ENCODE measurements at regions not wholly inside any gene's neighbourhood (a gene's known extent, or its start where the extent isn't known, plus 50 kb on each side); places are given as distances from the start of the nearest gene placed in this dataset.

DNA sequence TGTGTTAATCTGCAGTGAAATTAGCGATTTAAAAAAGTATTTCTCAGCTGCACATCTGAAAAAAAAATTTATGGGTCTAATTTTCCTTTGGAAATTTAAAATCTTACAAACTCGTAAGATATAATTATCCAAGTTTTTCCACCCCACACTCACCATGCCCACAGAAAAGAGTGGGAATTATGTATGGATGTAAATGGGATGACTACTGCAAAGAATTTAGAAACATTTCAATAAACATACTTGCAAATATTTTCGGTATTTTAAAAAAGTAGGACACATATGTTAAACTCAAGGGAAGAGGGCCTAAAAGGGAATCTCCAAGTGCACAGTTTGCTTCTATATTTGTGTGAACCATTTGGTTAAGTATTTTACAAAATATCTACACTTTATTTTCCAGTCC is 1039.9 kb upstream of the POU3F3 start:
- no peak for DNase-seq

DNA sequence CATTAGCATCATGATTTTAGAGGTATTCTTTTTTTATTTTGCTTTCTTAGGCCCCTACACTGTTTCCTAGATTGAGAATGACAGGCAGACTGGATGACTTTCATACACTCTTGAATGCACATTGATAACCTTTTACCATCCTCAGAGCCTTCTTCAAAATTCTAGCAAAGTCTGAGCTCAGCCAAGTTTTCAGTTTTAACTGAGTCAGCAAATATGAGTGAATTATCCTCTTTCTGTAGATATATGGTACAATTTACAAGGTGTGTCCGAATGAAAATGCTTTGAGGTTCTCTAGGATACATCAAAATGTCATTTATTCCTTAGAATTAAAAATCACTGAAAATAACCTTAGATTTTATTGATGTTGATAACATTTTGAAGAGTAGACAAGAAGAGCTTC is 1038.2 kb upstream of the POU3F3 start:
- DNase-seq: no peak

- no peak for DNase-seq
These were observed 1036.2 kb upstream of the POU3F3 start for GRCh38 chr2:103817746-103818145.

GRCh38 chr2:103818176-103818575 is 1035.7 kb upstream of the POU3F3 start:
- DNase-seq: no peak

DNA sequence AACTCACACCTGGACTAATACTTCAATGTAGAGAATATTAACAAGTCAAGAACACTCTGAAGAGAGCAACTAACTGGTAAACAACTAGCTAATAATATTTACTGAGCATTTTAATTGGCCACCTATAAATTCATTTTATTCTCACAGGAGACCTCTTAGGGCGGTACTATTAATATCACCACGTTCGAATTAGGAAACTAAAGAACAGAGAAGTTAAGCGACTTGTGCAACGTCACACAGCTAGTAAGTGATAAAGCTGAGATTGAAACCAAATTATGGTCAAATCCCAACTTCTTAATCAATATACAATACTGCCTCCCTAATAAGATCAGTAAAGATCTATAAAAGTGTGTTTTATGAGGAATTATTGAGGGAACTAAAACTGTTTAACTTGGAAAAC is 1034.3 kb upstream of the POU3F3 start:
- no peak for DNase-seq

DNA sequence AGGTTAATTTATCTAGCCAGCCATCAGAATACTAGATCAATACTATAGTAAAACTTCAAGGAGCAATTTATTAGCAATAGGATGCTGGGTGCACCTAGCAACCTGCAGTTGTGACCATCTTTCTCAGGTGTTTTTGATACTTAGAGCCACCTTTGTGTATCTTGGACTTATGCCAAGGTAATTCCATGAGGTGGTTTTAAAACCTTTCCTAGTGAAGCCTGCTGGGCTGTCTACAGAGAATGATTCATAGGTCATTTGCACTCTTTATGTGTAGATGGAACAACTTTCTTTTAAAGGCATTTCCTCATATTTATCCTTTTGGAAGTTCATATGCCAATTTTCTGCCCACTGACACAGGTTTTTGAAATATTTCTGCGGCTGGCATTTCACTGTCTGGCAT is 1030.1 kb upstream of the POU3F3 start:
- DNase-seq: no peak

DNA sequence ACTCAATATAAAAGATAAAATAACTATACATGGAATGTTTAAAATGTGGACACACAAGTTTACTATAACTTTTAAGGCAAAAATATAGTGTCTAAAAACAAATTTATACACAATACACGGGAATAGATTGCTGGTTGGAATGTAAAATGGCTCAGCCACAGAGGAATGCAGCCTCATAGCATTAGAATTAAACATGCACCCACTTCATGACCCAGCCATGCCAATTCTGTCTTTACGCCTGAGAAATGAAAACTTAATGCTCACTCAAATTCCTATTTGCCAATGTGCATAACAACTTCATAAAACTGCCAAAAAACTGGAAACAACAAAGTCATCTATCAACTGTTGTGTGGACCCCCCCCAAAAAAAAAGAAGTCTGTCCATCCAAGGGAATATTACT is 1006.6 kb upstream of the POU3F3 start:
- DNase-seq: no peak

DNA sequence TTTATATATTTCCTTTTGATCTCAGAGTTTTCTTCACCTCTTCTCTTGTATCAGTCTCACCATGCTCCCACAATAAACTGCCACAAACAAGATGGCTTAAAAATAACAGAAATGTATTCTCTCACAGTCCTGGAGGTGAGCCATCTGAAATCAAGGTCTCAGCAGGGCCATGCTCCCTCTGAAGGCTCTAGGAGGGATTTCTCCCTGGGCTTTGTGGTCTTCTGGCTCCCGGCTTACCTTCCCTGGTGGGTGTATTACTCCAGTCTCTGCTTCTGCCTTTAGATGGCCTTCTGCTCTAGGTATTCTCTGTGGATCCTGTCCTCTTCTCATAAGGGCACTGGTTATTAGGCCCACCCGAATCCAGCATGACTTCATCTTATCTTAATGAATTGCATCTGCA is 994.7 kb upstream of the POU3F3 start:
- no peak for DNase-seq

GRCh38 chr2:103860016-103860415 is 993.9 kb upstream of the POU3F3 start:
- DNase-seq: no peak

DNA sequence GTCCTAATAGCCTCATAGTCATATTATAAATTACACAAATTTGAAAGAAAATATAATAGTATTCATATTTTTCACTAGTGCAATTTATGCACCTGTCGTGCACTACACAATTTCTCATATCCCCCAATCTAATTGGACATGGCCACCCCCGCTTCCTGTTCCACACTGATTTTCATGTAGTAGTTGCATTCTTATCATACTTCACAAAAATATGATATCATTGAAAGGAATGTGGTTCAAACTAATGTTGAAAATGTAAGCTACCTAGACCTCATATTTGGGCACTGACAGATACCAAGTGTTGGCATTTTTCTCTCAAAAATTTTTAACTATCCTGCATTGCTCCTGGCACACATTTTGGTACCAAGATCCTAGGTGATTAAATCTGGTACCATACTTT is 985.5 kb upstream of the POU3F3 start:
- no peak for DNase-seq

DNA sequence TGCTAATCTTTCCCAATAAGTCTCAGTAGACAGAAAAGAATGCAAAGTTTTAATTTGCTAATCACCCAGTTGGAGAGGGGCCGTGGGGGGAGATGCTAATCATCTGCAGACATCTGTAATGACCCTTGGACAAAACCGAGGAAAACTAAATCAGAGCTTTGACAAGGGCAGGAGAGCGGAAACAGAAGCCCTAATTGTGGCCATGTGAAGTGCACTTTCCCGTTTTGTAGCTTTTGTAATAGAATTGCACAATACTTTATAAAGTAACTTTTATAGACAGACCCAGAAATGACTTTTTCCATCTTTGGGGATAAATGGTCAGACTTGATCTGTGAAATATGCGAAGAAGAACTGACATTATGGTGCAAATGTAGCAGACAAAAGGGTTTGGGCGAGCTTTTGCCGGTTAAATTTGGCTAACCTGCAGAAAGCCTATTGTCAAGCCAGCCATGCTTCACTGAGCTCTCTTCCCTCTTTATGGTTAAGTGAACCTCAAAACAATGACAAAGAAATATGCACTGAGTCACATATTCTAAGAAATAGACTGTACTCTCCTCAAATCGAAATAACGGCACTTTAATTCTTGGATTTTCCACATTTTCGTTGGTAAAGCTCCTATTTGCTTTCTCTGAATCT is 980.1 kb upstream of the POU3F3 start:
- no peak for DNase-seq

DNA sequence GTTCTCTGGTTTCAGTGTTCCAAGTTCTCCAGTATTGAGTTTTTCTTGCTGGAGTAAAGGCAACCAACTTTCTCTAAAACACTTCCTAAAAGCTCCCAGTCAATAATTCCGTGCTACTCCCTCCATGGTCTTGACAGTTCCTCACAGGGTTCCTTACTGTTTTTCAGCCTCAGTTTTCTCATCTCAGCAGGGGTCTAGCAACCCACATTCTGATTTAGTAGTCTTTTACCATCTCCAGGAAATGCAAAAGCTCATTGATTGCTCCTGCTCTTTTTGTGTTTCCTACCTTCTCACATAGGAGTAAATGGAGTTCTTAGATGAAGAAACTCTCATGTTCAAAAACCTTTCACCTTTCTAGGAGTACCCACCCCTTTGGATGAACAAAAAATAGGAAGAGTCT is 978.8 kb upstream of the POU3F3 start:
- no peak for DNase-seq

DNA sequence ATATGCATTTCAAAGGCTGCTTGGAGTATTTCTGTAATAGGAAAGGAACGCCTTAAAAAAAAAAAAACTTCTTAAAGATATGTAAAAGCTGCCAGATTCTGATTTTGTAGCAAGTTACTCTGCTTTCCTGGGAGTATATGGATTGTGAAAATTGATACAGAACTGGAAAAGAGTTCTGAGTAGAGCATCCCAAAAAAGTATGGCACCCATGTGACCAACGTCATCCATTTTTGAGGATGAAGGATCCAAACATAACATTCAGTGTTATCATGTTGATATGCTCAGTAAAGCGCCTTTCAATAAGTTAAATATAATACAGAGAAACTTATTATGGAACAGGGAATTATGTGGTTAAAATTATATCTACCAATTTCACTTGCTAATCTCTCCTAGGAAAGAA is 978.4 kb upstream of the POU3F3 start:
- no peak for DNase-seq

GRCh38 chr2:103876611-103877010 is 977.3 kb upstream of the POU3F3 start:
- no peak for DNase-seq

DNA sequence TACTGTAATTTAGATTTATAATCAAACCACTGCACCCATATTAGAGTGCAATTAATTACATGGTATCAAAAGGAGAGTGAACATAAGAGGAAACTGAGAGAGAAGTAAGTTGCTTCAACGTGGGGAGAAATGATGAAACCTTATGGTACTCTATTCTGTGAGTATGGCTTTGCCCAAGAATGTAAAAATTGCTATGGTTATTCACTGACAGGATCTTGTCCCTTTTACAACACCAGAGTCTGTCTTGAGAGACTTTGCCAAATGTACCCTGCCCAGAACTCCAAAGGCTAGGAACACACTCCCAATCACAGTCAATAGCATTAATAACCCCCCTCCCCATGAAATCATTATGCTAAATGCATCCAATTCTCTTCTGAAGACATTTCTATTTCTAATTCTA is 974.8 kb upstream of the POU3F3 start:
- no peak for DNase-seq

- DNase-seq: no peak
These were observed 973.7 kb upstream of the POU3F3 start for GRCh38 chr2:103880081-103880834.

DNA sequence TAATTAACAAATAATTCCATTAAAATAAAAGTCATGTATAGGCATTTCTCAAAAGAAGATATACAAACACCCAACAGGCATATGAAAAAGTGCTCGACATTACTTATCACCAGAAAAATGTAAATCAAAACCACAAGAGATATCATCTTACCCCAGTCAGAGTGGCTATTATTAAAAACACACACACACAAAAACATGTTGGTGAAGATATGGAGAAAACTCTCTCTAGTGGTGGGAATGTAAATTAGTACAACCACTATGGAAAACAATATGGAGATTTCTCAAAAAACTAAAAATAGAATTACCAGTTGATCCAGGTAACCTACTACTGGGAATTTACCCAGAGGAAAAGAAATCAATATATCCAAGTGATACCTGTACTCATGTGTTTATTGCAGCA is 966.3 kb upstream of the POU3F3 start:
- DNase-seq: no peak

DNA sequence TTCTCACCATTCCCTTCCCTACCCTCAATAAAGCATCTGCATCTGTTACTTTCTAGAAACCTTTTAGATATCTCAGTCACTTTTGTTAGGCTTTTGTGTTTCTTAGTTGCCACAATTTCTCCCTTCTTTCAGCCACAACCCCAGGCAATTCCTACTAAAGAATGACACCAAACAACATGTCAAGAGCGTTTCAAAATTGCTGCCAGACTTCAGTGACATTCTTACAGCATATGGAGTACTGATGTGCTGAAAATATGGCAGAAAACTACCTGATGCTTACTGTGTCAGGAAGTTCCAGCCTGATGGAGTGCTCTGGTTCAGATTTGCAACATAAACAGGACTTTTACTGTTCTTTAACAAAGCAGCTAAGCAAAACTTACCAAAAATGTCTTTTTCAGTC is 957.7 kb upstream of the POU3F3 start:
- DNase-seq: no peak

GRCh38 chr2:103898561-103898960 is 955.4 kb upstream of the POU3F3 start:
- no peak for DNase-seq

GRCh38 chr2:103902347-103902746 is 951.6 kb upstream of the POU3F3 start:
- DNase-seq: no peak

DNA sequence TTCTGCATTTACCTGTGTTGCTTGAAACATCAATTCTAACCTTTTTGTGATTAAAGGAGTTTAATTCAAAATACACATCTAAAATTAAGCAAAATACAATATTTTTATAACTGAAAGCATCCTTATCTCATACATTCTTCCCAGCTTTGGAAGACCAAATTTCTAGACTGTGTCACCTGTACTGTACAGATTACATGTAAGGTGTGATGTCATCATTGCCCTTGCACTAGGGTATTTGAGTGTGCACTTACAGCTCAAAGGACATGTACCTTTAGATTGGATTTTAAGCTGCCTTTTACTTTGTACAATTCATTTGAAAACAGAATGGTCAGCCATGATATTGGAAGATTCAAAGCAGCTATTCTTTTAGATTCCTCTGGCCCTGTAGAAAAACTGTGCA is 932.8 kb upstream of the POU3F3 start:
- no peak for DNase-seq

- DNase-seq: no peak
These were observed 911.7 kb upstream of the POU3F3 start for GRCh38 chr2:103942199-103942598.

DNA sequence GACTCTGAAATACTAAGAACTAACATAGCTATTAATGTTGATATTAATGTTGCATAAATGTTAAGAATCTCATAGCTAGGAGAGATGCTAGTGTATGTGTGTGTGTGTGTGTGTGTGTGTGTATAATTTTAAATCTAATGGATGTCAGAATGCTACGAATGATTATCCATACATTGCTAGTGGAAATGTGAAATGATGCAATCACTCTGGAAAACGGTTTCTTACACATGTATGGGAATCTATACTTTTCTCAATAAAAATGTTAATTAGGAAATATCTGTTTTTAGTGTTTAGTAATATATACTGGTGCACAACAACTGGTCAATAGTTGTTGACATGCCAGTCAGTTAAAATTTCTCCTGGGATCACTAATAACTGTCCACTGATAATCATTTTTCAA is 908.8 kb upstream of the POU3F3 start:
- DNase-seq: no peak

DNA sequence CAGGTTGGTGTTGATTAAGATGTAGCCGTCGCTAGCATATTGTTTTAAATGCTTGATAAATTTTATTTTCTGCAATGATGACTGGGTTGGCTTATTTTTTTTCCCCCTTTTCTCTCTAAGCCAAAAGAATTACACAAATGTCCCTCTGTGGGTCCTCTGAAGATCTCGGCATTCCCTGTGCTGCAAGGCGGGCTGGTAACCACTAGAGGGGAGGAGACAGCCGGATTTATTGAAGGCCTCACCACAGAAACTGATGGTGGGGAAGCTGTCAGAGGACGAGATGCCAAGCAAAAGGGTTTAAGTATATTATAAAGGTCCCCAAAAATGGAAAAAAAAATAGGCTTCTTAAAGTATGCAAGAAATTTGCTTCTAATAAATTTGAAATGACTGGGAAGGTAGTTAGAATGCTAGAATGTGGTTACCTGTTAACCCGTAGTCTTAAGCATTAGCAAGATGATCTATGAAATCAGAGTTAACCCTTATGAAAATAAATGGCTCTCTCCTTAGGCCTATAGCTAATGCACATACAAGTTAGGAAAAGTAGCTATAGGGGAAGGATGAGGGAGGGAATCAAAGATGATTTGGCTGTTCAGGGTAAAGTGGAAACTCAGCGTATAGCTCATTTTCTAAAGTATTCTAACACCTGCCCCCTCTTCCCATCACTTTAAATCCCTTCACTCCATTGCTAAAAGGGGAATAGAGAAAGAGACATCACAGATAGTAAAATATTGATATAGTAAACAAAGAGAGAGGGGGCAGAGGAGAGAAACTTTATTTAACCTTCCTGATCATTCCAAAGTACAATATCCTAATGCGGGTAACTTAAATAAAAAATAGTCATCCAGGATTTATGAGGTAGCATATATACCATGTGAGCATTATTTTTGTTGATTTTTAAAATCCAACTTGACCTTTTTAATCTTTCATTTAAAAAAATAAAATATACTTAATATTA is 894.5 kb upstream of the POU3F3 start:
- DNase-seq: no peak
